H9 (cell line): ENCODE measurements at regions not wholly inside any gene's neighbourhood (a gene's known extent, or its start where the extent isn't known, plus 50 kb on each side); places are given as distances from the start of the nearest gene placed in this dataset.

ENCODE experiments used
- DNase-seq: peaks from one replicate; pipeline ENCODE4 v3.0.0-alpha.2; 2017
- H2AFZ ChIP-seq: one replicate; pipeline ENCODE4 v1.6.1; 2013; ENCODE audit warnings: mild to moderate bottlenecking, low read length, control low read depth, moderate library complexity
- H2AK5ac ChIP-seq: 2 replicates; pipeline ENCODE4 v1.6.1; 2013; ENCODE audit warnings: low read length, control low read depth, mixed read lengths; ENCODE audit not compliant: insufficient read length
- H2BK120ac ChIP-seq: one replicate; pipeline ENCODE4 v1.6.1; 2013; ENCODE audit warnings: low read depth, mild to moderate bottlenecking, low read length, control low read depth, inconsistent platforms; ENCODE audit not compliant: poor library complexity, severe bottlenecking
- H2BK12ac ChIP-seq: 2 replicates; pipeline ENCODE4 v1.6.1; 2013; ENCODE audit warnings: low read length, control low read depth, mixed read lengths, low read depth; ENCODE audit not compliant: insufficient read length
- H2BK15ac ChIP-seq: 2 replicates; pipeline ENCODE4 v1.6.1; 2013; ENCODE audit warnings: low read depth, low read length, control low read depth
- H2BK20ac ChIP-seq: one replicate; pipeline ENCODE4 v1.6.1; 2013; ENCODE audit warnings: low read depth, mild to moderate bottlenecking, low read length, control low read depth, inconsistent platforms; ENCODE audit not compliant: poor library complexity, severe bottlenecking
- H2BK5ac ChIP-seq: 2 replicates; pipeline ENCODE4 v1.6.1; 2013; ENCODE audit warnings: low read length, control low read depth, mixed read lengths; ENCODE audit not compliant: insufficient read length
- H3K14ac ChIP-seq: 2 replicates; pipeline ENCODE4 v1.6.1; 2013; ENCODE audit warnings: low read length, control low read depth; ENCODE audit not compliant: insufficient read depth
- H3K18ac ChIP-seq: 2 replicates; pipeline ENCODE4 v1.6.1; 2013; ENCODE audit warnings: low read depth, mild to moderate bottlenecking, mixed read lengths, low read length, control low read depth; ENCODE audit not compliant: insufficient read length
- H3K23ac ChIP-seq: 2 replicates; pipeline ENCODE4 v1.6.1; 2013; ENCODE audit warnings: low read length, control low read depth, mixed read lengths, low read depth; ENCODE audit not compliant: insufficient read length
- H3K23me2 ChIP-seq: 2 replicates; pipeline ENCODE4 v1.6.1; 2013; ENCODE audit warnings: low read depth, mild to moderate bottlenecking, mixed read lengths, low read length, control low read depth; ENCODE audit not compliant: insufficient read length, poor library complexity, severe bottlenecking
- H3K27ac ChIP-seq: 2 replicates; pipeline ENCODE4 v1.5.1; 2013; ENCODE audit warnings: low read length, control low read depth, mixed read lengths, low read depth; ENCODE audit not compliant: insufficient read length
- H3K27me3 ChIP-seq: 2 replicates; pipeline ENCODE4 v1.6.1; 2013; ENCODE audit warnings: low read length, control low read depth, inconsistent platforms; ENCODE audit not compliant: insufficient read depth
- H3K4ac ChIP-seq: 2 replicates; pipeline ENCODE4 v1.6.1; 2013; ENCODE audit warnings: low read depth, mild to moderate bottlenecking, control low read depth, inconsistent platforms, low read length, moderate library complexity
- H3K4me1 ChIP-seq: 2 replicates; pipeline ENCODE4 v1.6.1; 2013; ENCODE audit warnings: low read length, control low read depth, inconsistent platforms; ENCODE audit not compliant: insufficient read depth
- H3K4me2 ChIP-seq: 2 replicates; pipeline ENCODE4 v1.6.1; 2013; ENCODE audit warnings: low read length, control low read depth, mixed read lengths; ENCODE audit not compliant: insufficient read length, insufficient read depth
- H3K56ac ChIP-seq: 2 replicates; pipeline ENCODE4 v1.6.1; 2013; ENCODE audit warnings: low read depth, mild to moderate bottlenecking, mixed read lengths, low read length, control low read depth; ENCODE audit not compliant: insufficient read length
- H3K79me1 ChIP-seq: 2 replicates; pipeline ENCODE4 v1.6.1; 2013; ENCODE audit warnings: low read depth, mild to moderate bottlenecking, moderate library complexity, low read length, control low read depth, inconsistent platforms; ENCODE audit not compliant: insufficient read depth, poor library complexity, severe bottlenecking
- H3K79me2 ChIP-seq: 2 replicates; pipeline ENCODE4 v1.6.1; 2013; ENCODE audit warnings: low read length, control low read depth, inconsistent platforms; ENCODE audit not compliant: insufficient read depth
- H3K9ac ChIP-seq: 2 replicates; pipeline ENCODE4 v1.6.1; 2013; ENCODE audit warnings: low read length, control low read depth, mixed read lengths; ENCODE audit not compliant: insufficient read length; ENCODE audit errors: extremely low read depth
- H3K9me3 ChIP-seq: one replicate; pipeline ENCODE4 v1.6.1; 2013; ENCODE audit warnings: low read depth, low read length, inconsistent platforms; ENCODE audit not compliant: control insufficient read depth
- H3T11ph ChIP-seq: one replicate; pipeline ENCODE4 v1.6.1; 2013; ENCODE audit warnings: mild to moderate bottlenecking, low read length, control low read depth, inconsistent platforms
- H4K20me1 ChIP-seq: one replicate; pipeline ENCODE4 v1.6.1; 2013; ENCODE audit not compliant: control insufficient read depth, insufficient read length, insufficient read depth
- H4K5ac ChIP-seq: 2 replicates; pipeline ENCODE4 v1.6.1; 2013; ENCODE audit warnings: low read depth, mild to moderate bottlenecking, mixed read lengths, low read length, control low read depth; ENCODE audit not compliant: insufficient read length
- H4K8ac ChIP-seq: replicated peaks from 2 replicates; pipeline ENCODE4 v1.6.1; 2013; ENCODE audit warnings: low read length, control low read depth, mixed read lengths, low read depth; ENCODE audit not compliant: insufficient read length
- H4K91ac ChIP-seq: 2 replicates; pipeline ENCODE4 v1.6.1; 2013; ENCODE audit warnings: low read depth, mild to moderate bottlenecking, moderate library complexity, mixed read lengths, low read length, control low read depth; ENCODE audit not compliant: insufficient read length
- H3K27ac Mint-ChIP-seq, 3 experiments: 2 replicates in 2 of 3; 3 replicates in 1 of 3; pipeline ENCODE4 v1.8.0; 2020 to 2021; ENCODE audit warnings: mixed read lengths in 3 of 3, mild to moderate bottlenecking in 1 of 3, moderate library complexity in 1 of 3
- H3K27me3 Mint-ChIP-seq: 2 replicates; pipeline ENCODE4 v1.8.0; 2021; ENCODE audit warnings: low read depth, mild to moderate bottlenecking, moderate library complexity, mixed read lengths
- H3K36me3 Mint-ChIP-seq, 3 experiments: 2 replicates in 2 of 3; 3 replicates in 1 of 3; pipeline ENCODE4 v1.8.0; 2020 to 2021; ENCODE audit warnings: low read depth in 3 of 3, mixed read lengths in 3 of 3; ENCODE audit not compliant: insufficient read depth in 1 of 3
- H3K4me1 Mint-ChIP-seq, 2 experiments: 2 replicates each; pipeline ENCODE4 v1.8.0; 2020; ENCODE audit warnings: mixed read lengths in 2 of 2
- H3K4me3 Mint-ChIP-seq, 2 experiments: 2 replicates in 1 of 2; 3 replicates in 1 of 2; pipeline ENCODE4 v1.8.0; 2020 to 2021; ENCODE audit warnings: mild to moderate bottlenecking in 2 of 2, mixed read lengths in 2 of 2, moderate library complexity in 1 of 2
- H3K9me3 Mint-ChIP-seq, 2 experiments: 2 replicates in 1 of 2; 3 replicates in 1 of 2; pipeline ENCODE4 v1.8.0; 2020; ENCODE audit warnings: mild to moderate bottlenecking in 2 of 2, mixed read lengths in 2 of 2, moderate library complexity in 1 of 2
- WGBS: extraction: QIAGEN DNeasy Blood & Tissue Kit; methylation state at CpG from one replicate; pipeline ENCODE4 v1.1.7; 2013; ENCODE audit warnings: missing lambda C conversion rate, low lambda C conversion rate, mixed read lengths; ENCODE audit not compliant: insufficient read length; ENCODE audit errors: extremely low coverage; 5-methylcytosine and 5-hydroxymethylcytosine counted together
- TF ChIP-seq, protein P1 (sequence below): fragments of 200-600 bp; sonication (generic); conservative IDR thresholded peaks from 3 replicates; pipeline ENCODE4 v1.8.0; 2021; ENCODE audit warnings: antibody characterized with exemption, mild to moderate bottlenecking

DNA sequence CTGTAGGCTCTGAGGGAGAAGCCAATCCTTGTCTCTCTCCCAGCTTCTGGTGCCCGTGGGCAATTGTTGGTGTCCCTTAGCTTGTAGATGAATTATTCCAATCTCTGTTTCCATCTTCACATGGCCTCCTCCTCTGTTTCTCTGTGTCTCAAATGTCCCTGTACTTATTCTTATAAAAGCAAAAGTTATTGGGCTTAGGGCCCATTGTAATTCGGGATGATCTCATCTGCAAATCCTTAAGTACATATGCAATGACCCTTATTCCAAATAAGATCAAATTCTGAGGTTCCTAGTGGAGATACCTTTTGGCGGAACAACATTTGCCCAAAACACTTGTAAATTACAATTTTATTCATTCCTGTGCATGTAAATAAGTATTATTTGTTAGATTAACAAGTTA lies 147.4 kb upstream of the EPHA3 start:
- Histone ChIP-seq H3K18ac (no peak overlapping the region), H4K20me1 (no peaks in the 10 kb centered on the region), H4K91ac (no peak overlapping the region), H2BK15ac (no peak overlapping the region), H3K9ac (no peak overlapping the region), H3K56ac (no peak overlapping the region), H2BK20ac (no peak overlapping the region), H3K79me2 (no peaks in the 10 kb centered on the region), H2BK5ac (no peak overlapping the region), H3K9me3 (no peaks in the 10 kb centered on the region), H3K4ac (no peak overlapping the region), H4K5ac (no peak overlapping the region), H3K27me3 (no peaks in the 10 kb centered on the region), H3K4me2 (no peak overlapping the region), H3K14ac (no peak overlapping the region), H3K23me2 (no peaks in the 10 kb centered on the region), H2BK12ac (no peak overlapping the region), H4K8ac (no peak overlapping the region), H3K27ac (no peak overlapping the region), H2AK5ac (no peak overlapping the region), H3T11ph (no peak overlapping the region), H3K4me1 (no peaks in the 10 kb centered on the region), H2AFZ (no peak overlapping the region), H2BK120ac (no peak overlapping the region), H3K79me1 (no peaks in the 10 kb centered on the region), H3K23ac (no peak overlapping the region)
- no CpG with 5 or more reads among the region's 3 CpGs for WGBS
- no peaks in the 10 kb centered on the region for H3K36me3 Mint-ChIP-seq
- TF ChIP-seq, protein P1, sequence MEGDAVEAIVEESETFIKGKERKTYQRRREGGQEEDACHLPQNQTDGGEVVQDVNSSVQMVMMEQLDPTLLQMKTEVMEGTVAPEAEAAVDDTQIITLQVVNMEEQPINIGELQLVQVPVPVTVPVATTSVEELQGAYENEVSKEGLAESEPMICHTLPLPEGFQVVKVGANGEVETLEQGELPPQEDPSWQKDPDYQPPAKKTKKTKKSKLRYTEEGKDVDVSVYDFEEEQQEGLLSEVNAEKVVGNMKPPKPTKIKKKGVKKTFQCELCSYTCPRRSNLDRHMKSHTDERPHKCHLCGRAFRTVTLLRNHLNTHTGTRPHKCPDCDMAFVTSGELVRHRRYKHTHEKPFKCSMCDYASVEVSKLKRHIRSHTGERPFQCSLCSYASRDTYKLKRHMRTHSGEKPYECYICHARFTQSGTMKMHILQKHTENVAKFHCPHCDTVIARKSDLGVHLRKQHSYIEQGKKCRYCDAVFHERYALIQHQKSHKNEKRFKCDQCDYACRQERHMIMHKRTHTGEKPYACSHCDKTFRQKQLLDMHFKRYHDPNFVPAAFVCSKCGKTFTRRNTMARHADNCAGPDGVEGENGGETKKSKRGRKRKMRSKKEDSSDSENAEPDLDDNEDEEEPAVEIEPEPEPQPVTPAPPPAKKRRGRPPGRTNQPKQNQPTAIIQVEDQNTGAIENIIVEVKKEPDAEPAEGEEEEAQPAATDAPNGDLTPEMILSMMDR: no peak
- no peaks in the 10 kb centered on the region for H3K27me3 Mint-ChIP-seq
- no peak for DNase-seq
- no peak overlapping the region for H3K4me3 Mint-ChIP-seq
- H3K4me1 Mint-ChIP-seq: peaks cover 4 to 6% of the 10 kb centered on the region in 2 experiments
- peak overlapping the region in 1 of 3 experiments; percentile 3; a peak in 1 of 7 replicates for H3K27ac Mint-ChIP-seq
- H3K9me3 Mint-ChIP-seq: no peaks in the 10 kb centered on the region
